Right hindlimb (tissue), 1 donor: ENCODE measurements at regions not wholly inside any gene's neighbourhood (a gene's known extent, or its start where the extent isn't known, plus 50 kb on each side); places are given as distances from the start of the nearest gene placed in this dataset.
"Not testable (repeated sequence)": the region's sequence is repeated elsewhere in the genome, so short reads cannot be mapped to it uniquely, and the experiment has no call there.

Experiments used
- DNase-seq: peaks from one replicate; pipeline ENCODE4 v3.0.0-alpha.2; 2018

DNA sequence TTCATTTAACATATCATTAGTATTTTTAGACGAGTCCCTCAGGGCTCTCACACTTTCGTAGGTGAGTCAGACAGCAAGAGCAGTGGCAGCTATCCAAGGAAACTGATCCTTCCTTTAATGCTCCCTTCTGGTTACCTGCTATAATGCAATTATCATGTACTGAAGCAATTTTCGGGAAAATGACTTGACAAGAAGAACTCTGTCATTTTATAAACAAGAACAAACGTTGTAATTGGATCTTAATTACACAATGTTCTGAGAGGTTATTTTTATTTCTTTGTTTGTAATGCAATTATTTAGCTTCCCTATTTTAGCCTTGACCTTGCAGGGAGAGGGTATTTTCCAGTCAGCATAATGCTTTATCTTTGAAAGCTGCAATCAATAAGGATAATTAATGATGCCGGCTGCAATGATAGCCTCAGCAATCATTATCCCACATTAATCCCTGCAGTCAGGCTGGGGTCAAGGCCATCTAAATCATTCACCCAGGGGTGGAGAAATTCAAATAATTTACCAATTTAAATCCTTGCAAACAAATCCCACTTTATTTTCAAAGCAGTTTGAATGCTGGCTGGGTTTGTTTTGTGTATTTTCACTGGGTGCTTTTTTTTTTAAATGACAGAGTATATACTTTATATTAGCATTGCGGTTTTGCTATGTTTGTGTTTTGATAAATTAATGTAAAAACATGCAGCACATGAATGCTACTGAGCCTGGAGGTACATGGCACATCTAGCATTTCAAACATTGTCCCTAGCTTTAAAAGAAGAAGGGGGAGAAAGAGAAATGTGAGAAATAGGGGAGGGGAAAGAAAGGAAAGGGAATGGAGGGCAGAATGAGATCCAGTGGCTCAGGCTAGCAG lies 249.9 kb downstream of the SHOX2 start:
- no peak for DNase-seq

DNA sequence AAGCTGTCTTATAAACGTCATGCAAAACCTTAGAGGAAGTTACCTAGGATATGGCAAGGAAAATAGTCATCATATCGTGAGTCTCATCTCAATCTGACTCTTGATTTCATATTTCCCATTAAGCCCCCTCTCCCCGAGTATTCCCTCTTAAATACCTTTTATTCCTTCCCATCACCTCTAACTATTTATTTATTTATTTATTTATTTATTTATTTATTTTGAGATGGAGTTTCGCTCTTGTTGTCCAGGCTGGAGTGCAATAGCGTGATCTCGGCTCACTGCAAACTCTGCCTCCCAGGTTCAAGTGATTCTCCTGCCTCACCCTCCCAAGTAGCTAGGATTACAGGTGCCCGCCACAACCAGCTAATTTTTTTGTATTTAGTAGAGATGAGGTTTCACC lies 260.4 kb downstream of the SHOX2 start:
- DNase-seq = not testable (repeated sequence)

DNA sequence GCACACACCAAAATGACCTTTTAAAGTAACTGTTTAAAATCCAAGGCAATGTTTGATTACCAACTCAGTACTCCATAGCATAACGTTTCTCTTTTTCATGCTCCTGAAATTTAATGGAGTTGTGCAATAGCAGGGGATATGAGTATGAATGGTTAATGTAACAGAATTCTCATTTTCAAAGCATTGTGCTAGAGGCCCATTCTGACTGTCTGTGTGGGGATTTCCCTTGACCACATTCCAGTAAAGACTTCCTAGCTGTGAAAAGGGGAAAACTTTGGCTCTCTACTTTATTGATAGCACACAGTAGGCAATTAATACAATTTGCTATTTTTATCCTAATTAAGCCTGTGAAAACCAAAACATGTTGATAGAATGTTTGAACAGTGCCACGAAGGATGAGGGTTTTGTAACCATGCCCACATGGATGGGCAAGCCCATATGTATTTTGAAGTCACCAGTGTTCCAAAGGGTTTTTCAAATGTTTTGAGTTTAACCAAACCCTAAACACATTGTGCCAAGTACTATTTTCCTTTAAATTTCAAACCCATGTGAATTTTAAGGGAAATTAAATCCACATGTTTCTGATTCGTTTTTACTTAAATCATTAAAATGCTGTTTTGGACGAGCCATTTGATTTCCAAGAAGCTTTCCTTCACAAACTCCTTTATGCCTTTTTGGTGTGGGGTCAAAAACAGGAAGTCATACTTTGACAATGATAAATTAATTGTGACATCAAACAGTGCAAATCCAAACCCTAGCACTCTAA lies 261.2 kb downstream of the SHOX2 start:
- no peak for DNase-seq

DNA sequence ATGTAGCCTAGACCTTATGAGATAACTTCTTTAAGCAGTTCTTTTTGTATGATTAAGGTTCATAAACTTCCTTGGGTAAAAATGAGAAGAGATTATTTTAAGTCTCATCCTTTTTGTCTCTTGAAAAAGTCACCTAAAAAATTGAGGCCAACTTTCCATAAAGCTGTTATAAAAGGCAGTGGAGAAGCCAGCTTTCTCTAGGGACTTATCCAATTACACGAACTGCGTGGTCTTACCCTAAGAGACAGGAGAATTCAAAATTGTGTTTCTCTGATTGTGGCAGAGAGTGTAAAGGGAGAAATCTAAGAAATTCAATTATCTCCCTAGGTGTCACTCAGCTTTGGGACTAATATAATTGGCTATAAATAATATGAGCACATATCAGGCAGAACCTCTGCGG lies 262.0 kb downstream of the SHOX2 start:
- DNase-seq = no peak

DNA sequence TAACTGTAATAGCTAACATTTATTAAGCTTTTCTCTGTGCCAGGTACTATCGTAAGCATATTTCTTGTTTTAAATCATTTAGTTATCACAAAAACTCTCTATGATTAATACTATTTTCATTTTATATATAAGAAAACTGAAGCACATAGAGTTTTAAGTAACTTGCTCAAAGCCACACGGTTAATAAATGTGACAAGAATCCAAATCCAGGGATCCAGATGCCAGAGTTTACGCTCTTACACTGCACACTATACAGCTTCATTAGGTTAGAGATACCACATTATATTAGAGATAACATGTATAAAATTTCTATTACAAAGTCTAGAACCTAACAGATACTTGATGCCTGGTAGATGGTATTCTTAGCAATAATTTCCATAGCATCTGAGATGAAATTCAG lies 265.2 kb downstream of the SHOX2 start:
- DNase-seq = no peak

DNA sequence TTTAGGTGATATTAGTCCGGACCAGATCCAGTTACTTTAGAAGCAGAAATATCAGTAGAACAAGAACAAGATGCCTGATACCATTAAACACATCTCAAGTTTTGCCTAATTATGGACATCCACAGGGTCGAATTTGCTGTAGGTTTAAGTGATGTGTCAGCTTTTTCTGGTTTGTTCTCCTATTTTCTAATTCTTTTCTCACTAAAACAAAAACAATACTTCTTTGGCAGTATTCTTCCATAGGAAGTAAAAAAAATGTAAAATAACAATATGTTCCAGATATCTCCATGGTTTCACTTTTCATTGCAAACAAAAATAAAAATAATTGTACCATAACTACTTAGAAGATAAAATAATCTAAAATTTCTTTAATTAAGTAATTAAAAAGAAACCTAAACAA lies 265.7 kb downstream of the SHOX2 start:
- DNase-seq = no peak

DNA sequence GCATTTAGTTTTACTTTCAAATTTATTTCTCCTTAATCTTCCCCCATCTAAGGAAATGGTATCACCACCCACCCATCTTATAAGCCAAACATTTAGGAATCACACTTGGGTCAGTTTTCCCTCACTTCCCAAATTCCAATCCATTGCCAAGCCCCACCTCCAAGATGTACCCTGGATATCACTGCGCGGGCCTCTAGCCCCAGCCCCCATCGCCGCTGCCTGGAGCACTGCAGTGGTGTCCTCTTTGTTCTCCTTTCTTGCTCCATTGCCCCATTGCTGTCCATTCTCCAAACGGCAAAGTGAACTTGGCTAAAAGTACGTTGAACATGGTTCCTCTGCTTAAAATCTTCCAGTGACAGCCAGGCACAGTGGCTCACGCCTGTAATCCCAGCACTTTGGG lies 267.8 kb downstream of the SHOX2 start:
- no peak for DNase-seq

DNA sequence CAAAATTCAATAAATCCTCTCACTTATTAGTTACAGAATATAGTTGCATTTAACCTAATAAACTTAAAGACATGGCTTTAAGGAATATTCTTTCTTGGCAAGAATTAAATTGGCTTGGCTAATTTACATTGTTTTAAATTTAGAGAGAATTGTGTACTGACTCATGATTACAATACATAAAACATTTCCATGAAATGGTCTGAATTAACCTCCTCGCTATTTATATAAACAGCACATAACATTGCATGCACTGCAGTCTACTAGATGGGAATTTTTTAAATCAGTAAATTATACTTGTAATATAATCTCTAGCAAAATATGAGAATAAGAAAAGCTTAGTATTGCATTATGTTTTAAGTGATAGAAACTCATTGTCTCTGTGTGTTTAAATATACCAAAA lies 268.9 kb downstream of the SHOX2 start:
- DNase-seq = no peak

DNA sequence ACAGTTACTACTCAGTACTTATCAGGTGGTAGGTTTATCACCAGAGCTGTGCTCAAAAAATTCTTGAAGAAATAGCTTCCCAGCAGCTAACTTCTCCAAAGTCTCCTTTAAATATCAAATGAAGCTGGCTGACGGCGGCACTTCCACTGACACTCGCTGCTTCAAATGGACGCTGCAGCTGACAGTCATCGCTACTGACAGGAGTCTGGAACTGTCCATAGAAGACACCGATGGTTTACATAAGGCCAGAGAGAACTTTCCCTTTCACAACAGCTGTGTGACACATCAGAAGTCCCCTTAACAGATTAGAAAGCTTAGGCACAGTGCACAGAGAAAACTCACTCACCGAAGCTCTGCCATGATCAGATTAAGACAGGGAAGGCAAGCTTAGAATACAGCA lies 270.2 kb downstream of the SHOX2 start:
- DNase-seq = no peak

DNA sequence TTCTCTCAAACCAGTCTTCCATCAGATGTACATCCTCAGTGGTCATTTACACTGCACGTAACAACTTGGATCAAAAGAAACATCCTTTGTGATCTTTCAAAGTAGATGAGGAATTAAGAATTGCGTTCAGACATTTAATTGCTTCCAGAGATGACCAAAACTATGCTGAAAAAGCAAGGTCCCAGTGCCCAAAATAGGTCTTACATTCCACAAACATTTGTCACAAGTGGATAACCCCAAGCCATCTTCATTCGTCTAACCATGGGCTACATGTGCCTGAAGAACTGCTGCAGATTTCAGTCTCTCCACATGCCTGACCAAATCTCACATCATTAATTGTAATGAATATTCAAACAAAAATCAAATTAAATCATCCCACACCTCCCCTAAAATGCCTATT lies 273.6 kb downstream of the SHOX2 start:
- no peak for DNase-seq

DNA sequence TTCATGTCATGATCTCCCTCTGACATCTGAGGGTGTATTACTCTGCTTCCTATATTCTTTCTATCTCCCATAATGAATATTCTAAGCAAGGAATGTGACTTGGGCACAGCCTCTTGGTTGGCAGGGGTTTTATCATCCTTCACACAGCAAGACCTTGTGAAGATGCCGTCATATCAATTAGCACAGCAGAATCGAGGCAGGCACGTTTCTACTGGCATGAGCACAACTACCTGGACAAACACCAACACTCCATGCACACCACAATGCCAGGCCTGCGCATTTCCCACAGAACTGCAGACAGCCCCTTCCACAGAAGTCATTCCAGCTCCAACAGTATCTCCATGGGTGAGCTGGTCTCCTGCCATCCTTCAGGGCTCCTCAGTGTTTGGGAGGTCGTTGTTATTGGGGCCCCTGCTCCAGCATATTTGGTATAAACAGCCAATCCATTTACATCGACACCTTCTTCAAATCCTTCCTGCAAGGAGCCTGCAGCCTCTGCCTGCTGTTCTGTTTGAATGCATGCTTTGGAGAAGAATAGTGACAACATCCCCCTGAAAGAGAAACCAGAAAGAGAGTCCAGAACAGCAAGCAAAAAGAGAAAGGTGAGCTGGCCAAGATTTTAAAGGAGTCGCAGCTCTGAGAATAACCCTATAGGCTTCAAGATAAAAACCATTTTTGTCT lies 275.5 kb downstream of the SHOX2 start:
- DNase-seq = no peak

DNA sequence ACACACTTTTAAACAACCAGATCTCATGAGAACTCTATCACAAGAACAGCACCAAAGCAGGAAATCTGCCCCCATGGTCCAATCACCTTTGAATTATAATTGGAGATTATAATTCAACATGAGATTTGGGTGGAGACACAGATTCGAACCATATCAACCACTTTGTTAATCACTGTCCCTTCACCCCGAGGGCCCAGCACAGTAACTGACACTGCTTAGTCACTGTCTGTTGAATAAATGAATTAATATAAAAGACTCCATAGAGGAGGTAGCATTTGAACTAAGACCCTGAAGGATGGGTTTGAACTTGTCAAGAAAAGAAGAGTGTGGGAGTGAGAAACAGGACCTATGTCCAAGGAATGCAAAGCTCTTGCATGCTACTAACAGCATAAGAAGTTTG lies 276.4 kb downstream of the SHOX2 start:
- no peak for DNase-seq

DNA sequence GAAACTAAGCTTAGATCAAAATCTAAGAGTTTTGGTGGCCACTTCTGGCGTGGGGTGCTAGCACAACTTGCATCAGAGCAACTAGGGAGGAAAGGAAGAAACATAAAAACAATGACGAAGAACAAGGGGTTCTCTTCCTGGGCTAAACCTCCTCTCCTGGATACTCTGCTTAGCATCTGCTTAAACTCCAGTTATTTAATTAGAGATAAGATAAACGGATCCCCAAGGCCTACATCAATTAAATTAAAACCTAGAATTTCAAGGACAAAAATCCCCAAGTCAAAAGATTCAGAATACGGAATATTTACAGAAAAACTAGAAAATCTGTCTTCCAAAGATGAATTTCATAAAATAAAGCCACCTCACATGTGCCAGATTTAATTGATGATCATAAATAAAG lies 281.9 kb downstream of the SHOX2 start:
- no peak for DNase-seq

DNA sequence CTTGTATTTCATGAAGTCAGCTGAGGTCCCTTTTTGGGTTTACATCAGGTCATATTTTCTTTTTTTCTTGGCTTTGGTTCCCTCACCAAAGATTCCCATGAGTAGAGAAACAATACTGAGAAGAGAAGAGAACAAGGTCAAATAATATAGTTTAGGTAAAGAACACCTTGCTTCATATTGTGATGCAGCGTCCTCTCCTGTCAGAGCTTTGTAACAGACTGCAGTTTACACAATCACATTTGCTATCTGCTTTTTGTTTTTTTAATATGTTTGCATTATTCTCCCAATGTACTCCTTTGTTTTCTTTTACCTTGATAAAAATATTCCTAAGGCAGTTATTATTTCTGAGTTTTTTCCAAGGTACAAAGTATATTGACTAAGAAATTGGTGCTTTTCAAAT lies 283.2 kb downstream of the SHOX2 start:
- DNase-seq = no peak

DNA sequence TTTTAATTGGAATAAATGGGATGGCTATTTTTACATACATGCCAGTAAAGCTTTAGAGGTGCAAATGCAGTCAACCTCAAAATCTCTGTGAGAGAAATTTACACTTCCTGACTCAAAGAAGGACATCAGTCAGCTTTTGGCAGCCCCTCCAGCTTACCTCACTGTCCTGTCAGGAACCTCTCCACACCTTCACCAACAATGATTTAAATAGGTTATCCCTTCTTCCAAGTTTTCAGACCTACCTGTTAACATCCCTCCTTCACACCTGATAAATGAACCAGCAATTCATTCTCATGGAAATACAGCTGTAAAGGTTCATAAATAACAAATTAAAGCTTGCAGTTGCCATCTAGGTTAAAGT lies 286.1 kb downstream of the SHOX2 start:
- DNase-seq = peak; percentile 31

DNA sequence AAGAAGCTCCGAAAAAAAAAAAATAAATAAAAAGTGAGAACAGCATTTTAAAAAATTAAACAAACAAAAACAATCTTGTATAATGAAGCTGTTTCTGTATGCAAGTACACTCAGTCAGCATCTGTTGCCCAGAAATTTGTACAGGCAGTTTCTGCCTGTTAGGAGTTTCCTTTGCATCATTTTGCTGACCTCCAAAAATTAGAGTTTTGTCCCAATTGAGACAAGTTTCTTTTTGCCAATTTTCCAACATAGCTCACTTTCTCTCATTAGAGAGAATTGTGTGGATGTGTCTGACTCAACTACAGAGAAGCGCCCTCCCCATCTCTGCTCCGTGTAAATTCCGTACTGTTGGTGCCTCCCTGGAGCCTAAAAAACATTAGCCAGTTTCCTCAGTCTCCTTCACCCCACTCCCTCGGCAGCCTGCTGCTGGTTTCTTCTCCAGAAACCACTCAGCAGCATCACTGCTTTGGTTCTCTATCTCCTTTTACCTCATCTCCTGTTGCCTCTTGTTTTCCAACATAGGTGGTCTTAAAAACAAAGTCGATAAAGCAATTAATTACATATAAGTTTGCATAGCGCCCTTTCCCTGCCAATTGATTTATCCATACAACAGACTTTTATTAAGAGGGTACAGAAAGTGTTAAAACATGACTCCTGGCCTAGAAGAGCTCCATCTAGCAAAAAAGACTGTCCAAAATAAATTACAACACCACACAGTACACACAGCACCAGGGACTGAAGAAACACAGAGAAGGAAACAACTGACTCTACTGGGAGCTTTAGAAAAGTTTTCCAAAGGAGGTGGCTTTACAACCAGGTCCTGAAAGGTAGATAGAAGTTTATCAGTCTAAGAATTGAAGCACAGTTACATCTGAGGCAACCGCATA lies 286.7 kb downstream of the SHOX2 start:
- DNase-seq = peak; percentile 41

DNA sequence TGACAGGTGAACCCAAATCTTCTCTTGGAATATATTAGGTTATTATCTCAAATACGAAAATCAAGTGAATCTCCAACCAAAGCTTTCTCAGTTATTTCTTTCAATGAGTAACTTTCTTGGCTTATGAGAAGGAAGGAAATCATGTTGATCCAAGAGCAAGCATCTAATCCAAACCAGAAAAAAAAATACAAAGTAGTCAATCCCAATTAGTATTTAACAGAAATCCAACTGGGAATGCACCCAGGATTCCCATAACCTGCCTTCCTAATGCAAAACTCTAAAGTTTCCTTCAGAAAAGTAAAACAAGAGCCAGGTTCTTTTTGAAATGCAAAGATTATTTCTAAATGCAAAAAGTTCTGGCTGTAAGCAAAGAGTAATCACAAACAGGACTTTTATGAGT lies 289.3 kb downstream of the SHOX2 start:
- no peak for DNase-seq

DNA sequence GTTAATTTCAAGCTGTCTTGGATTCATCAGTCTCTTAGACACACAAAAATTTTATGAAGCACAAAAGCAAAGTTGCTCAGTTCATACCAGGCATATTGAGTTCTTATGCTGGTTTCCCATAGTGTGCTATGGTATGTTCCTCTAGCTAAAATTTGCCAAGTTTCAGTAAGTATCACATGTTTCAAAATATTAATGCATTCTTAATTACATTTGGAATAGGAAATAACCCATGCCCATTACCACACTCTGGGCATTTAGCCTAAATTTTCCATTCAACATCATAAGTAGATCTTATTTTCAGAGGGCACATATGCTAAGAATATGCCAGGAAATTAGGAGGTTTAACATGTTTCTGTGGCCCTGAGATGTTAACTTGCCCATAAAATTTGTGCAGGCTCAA lies 289.9 kb downstream of the SHOX2 start:
- no peak for DNase-seq

DNA sequence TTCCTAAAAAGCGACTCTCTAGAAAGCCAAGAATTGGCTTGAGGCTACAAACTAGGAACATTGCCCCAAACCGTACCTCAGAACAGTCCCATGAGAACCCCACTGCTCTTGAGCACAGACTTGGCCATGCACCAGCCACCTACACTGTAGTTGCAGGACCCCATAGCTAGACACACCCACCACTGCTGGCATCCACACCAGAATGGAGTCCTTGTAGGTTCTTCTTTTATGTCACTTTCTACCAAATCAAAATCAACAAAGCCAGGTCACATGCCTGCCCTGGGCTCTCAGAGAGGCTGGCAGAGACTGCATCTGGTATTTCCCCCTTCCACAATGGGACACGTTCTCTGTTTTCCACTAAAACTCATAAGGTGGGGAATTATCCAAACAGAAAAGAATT lies 290.5 kb downstream of the SHOX2 start:
- DNase-seq = peak; percentile 60

DNA sequence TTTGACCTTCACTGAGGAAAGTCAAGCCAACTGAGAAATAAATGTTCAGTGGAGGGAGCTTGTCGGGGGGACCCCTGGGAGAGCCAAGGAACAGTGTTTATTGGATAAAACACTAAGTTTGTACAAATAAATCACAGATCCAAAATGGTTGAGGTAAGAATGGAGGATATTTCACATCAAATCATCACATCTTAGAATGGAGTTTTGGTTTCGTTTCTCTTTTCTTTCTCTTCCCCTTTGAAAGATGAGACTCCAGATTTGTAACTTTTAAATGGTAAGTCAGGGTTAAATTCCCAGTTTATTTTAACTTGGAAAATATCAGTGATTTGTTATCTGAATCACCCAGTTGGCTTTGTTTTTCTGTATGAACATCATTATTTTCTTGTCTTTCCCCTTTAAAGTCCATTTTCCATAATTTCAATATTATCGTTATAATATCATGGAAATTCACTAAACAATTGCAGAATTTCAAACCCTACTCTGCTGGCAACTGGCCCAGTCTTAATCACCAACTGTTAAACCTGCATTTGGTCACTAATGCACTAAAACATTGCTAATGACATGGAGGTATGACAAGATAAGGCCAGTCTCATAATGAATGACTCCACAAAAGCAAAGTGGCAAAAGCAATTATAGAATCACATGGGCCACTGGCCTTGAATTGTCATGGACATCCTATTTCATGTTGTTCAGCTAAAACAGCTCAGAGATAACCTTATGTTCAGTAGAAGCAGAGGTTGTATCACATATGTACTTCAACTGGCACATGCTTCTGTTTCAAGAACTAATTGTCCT lies 295.1 kb downstream of the SHOX2 start:
- no peak for DNase-seq

DNA sequence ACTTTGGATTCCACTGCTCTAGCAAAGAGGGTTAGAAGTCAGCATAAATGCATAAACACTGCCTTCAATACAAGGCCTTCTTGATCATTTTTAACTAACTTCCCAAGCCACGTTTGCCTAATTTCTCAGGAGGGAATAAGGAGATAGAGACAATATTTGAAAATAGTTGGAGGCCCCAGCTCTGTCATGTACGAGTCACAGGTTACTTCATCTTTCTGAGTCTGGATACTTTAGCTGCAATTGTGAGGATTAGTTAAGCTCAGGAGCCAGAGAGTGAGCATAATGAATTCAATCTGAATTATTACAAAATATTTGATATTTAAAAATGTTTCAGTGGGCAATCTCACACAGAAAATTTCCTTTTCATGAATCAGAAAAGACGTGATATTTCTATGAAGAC lies 298.9 kb downstream of the SHOX2 start:
- DNase-seq = no peak

DNA sequence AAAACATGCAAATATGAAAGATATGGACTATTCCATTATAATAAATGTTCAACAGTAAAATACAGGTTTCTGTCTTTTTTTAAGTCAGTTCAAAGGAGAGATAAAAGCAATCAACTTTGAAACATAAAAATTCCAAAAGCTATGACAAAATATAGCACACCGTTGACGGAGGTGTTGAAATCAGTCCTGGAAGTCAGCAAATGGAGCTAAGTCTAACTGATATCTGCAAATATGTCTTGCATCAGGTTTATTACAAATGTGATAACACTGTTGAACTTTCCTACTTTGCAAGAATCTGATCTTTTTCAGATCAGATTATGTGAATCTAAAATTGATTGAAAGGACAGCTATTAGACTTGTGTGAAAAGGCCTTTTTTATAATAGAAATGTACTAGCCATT lies 300.7 kb downstream of the SHOX2 start:
- DNase-seq = no peak
